Peyer's patch (tissue), 4 donors: ENCODE measurements at regions not wholly inside any gene's neighbourhood (a gene's known extent, or its start where the extent isn't known, plus 50 kb on each side); places are given as distances from the start of the nearest gene placed in this dataset.

ENCODE experiments used
- POLR2A ChIP-seq, 2 donors: fragments of 450-650 bp; IDR thresholded peaks; one replicate each; pipeline ENCODE4 v1.5.1; 2017; ENCODE audit warnings: antibody characterized with exemption in 2 of 2, mild to moderate bottlenecking in 2 of 2, moderate library complexity in 2 of 2
- TF ChIP-seq, protein P1 (sequence below), 6 experiments: fragments of 450-650 bp in 4 of 6; fragments of 200-600 bp in 2 of 6; sonication (generic) in 1 of 6; IDR thresholded peaks; one replicate each; pipeline ENCODE4 v1.5.1; 2017 to 2019; ENCODE audit warnings: antibody characterized with exemption in 6 of 6, mild to moderate bottlenecking in 3 of 6, moderate library complexity in 1 of 6

DNA sequence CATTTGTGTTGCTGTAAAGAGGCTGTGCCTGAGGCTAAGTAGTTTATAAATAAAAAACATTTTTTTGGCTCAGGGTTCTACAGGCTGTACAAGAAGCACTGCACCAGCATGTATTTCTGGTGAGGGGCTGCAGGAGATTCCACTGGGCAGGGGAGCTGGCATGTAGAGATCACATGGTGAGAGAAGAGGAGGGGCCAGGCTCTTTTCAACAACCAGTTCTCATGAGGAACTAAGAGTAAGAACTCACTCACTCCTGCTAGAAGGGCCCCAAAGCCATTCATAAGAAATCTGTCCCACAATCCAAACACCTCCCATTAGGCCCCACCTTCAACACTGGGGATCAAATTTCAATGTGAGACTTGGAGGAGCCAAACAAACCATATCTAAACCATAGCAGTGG, 214.9 kb upstream of the LMCD1 start:
- TF ChIP-seq, protein P1, sequence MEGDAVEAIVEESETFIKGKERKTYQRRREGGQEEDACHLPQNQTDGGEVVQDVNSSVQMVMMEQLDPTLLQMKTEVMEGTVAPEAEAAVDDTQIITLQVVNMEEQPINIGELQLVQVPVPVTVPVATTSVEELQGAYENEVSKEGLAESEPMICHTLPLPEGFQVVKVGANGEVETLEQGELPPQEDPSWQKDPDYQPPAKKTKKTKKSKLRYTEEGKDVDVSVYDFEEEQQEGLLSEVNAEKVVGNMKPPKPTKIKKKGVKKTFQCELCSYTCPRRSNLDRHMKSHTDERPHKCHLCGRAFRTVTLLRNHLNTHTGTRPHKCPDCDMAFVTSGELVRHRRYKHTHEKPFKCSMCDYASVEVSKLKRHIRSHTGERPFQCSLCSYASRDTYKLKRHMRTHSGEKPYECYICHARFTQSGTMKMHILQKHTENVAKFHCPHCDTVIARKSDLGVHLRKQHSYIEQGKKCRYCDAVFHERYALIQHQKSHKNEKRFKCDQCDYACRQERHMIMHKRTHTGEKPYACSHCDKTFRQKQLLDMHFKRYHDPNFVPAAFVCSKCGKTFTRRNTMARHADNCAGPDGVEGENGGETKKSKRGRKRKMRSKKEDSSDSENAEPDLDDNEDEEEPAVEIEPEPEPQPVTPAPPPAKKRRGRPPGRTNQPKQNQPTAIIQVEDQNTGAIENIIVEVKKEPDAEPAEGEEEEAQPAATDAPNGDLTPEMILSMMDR (IDR thresholded peaks at IDR 0.05): no peak
- no peak for TF ChIP-seq POLR2A (IDR thresholded peaks at IDR 0.05)
